ENCODE measurements at regions not wholly inside any gene's neighbourhood (a gene's known extent, or its start where the extent isn't known, plus 50 kb on each side); places are given as distances from the start of the nearest gene placed in this dataset.

DNA sequence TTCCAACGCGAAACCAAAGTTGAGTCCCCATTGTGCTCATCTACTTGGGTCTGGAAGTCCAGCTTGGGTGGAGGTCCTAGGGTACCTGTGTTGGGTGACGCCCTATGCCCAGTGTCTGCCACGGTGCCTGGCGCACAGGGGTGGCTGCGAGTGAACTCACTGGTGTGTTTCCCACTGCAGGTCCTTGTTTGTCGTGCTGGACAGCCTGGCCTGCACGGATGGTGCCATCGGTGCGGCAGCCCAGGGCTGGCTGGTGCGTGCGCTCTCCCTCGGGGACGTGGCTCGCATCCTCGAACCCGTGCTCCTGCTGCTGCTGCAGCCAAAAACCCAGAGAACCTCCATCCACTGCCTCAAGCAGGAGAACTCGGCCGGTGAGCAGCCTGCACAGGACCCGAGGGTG is 80.4 kb upstream of the MORC3 start:
- Histone ChIP-seq H3K9ac (ENCODE audit: low read length) (no peak overlapping the region), H3K36me3 (replicated peaks; ENCODE audit: low read depth, low read length) (peaks cover 7% of the 10 kb centered on the region), H3K27ac (ENCODE audit: low read length) (no peak overlapping the region), H3K4me1 (ENCODE audit: low read length) (peaks cover 29% of the 10 kb centered on the region), H3K4me3 (ENCODE audit: low read length) (no peak overlapping the region), H3K79me2 (ENCODE audit: low read length) (no peaks in the 10 kb centered on the region), H3K9me3 (ENCODE audit: insufficient read depth, low read length) (no peaks in the 10 kb centered on the region), H3K27me3 (ENCODE audit: low read depth, low read length) (no peaks in the 10 kb centered on the region), H3K4me2 (ENCODE audit: low read length) (no peak overlapping the region), H4K20me1 (ENCODE audit: insufficient read depth, low read length) (no peaks in the 10 kb centered on the region), H2AFZ (ENCODE audit: low read depth, low read length) (no peak overlapping the region)
- no peak for TF ChIP-seq EZH2phosphoT487 (IDR thresholded peaks at IDR 0.05; ENCODE audit: low read depth)
- TF ChIP-seq, protein P1, sequence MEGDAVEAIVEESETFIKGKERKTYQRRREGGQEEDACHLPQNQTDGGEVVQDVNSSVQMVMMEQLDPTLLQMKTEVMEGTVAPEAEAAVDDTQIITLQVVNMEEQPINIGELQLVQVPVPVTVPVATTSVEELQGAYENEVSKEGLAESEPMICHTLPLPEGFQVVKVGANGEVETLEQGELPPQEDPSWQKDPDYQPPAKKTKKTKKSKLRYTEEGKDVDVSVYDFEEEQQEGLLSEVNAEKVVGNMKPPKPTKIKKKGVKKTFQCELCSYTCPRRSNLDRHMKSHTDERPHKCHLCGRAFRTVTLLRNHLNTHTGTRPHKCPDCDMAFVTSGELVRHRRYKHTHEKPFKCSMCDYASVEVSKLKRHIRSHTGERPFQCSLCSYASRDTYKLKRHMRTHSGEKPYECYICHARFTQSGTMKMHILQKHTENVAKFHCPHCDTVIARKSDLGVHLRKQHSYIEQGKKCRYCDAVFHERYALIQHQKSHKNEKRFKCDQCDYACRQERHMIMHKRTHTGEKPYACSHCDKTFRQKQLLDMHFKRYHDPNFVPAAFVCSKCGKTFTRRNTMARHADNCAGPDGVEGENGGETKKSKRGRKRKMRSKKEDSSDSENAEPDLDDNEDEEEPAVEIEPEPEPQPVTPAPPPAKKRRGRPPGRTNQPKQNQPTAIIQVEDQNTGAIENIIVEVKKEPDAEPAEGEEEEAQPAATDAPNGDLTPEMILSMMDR (IDR thresholded peaks at IDR 0.05; ENCODE audit: low read depth, low read length) = no peak

DNA sequence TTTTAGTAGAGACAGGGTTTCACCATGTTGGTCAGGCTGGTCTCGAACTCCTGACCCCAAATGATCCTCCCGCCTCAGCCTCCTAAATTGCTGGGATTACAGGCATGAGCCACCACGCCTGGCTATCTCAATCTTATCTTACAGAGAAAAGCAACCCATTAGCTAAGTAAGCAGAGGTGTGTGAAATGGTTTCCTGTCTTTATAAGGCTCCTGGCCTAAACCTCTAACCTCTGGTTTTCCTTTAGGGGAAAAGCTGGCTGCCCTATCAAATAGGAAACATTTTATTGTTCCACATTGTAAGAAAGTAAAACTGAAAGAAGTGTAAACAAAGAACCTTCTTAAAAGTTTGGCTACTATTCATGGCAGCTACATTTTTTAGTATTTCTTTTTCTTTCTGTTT is 78.3 kb upstream of the MORC3 start:
- Histone ChIP-seq H3K9ac (ENCODE audit: low read length) (no peak overlapping the region), H4K20me1 (ENCODE audit: insufficient read depth, low read length) (no peaks in the 10 kb centered on the region), H3K4me1 (ENCODE audit: low read length) (peaks cover 7% of the 10 kb centered on the region), H3K9me3 (ENCODE audit: insufficient read depth, low read length) (no peaks in the 10 kb centered on the region), H3K36me3 (replicated peaks; ENCODE audit: low read depth, low read length) (peaks cover 3% of the 10 kb centered on the region), H3K79me2 (ENCODE audit: low read length) (no peaks in the 10 kb centered on the region), H3K4me3 (ENCODE audit: low read length) (no peak overlapping the region), H3K27me3 (ENCODE audit: low read depth, low read length) (no peaks in the 10 kb centered on the region), H2AFZ (ENCODE audit: low read depth, low read length) (no peak overlapping the region), H3K27ac (ENCODE audit: low read length) (no peak overlapping the region), H3K4me2 (ENCODE audit: low read length) (no peak overlapping the region)
- no peak for TF ChIP-seq EZH2phosphoT487 (IDR thresholded peaks at IDR 0.05; ENCODE audit: low read depth)
- TF ChIP-seq, protein P1 (IDR thresholded peaks at IDR 0.05; ENCODE audit: low read depth, low read length) = no peak

DNA sequence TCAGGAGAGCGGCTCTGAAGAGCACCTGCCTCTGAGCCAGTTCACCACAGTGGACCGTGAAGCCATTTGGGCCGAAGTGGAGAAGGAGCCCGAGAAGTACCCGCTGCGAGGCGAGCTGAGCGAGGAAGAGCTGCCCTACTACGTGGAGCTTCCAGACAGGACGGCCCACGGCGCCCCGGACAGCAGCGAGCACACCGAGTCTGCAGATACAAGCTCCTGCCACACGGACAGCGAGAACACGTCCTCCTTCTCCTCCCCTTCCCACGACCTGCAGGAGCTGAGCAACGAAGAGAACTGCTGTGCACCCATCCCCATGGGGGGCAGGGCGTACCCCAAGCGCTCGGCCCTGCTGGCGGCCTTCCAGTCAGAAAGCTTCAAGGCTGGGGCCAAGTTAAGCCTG is 74.9 kb upstream of the MORC3 start:
- H3K4me3 ChIP-seq (ENCODE audit: low read length) = no peak overlapping the region
- no peak overlapping the region for H3K4me2 ChIP-seq (ENCODE audit: low read length)
- H3K4me1 ChIP-seq (ENCODE audit: low read length) = no peaks in the 10 kb centered on the region
- H3K9me3 ChIP-seq (ENCODE audit: insufficient read depth, low read length) = no peaks in the 10 kb centered on the region
- no peak overlapping the region for H2AFZ ChIP-seq (ENCODE audit: low read depth, low read length)
- no peak overlapping the region for H3K27ac ChIP-seq (ENCODE audit: low read length)
- peaks cover 4% of the 10 kb centered on the region for H3K36me3 ChIP-seq (replicated peaks; ENCODE audit: low read depth, low read length)
- no peaks in the 10 kb centered on the region for H3K79me2 ChIP-seq (ENCODE audit: low read length)
- no peak overlapping the region for H3K9ac ChIP-seq (ENCODE audit: low read length)
- TF ChIP-seq, protein P1 (IDR thresholded peaks at IDR 0.05; ENCODE audit: low read depth, low read length) = no peak
- no peak for TF ChIP-seq EZH2phosphoT487 (IDR thresholded peaks at IDR 0.05; ENCODE audit: low read depth)
- no peaks in the 10 kb centered on the region for H3K27me3 ChIP-seq (ENCODE audit: low read depth, low read length)
- H4K20me1 ChIP-seq (ENCODE audit: insufficient read depth, low read length) = no peaks in the 10 kb centered on the region

DNA sequence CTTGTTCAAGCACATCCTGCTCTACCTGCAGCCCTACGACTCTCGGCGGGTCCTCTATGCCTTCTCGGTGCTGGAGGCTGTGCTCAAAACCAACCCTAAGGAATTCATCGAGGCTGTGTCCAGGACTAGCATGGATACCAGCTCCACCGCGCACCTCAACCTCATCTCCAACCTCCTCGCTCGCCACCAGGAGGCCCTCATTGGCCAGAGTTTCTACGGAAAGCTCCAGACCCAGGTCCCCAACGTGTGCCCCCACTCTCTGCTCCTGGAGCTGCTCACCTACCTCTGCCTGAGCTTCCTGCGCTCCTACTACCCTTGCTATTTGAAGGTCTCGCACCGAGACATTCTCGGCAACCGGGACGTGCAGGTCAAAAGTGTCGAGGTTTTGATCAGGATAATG is 74.3 kb upstream of the MORC3 start:
- no peaks in the 10 kb centered on the region for H4K20me1 ChIP-seq (ENCODE audit: insufficient read depth, low read length)
- H2AFZ ChIP-seq (ENCODE audit: low read depth, low read length) = no peak overlapping the region
- no peak overlapping the region for H3K4me3 ChIP-seq (ENCODE audit: low read length)
- no peaks in the 10 kb centered on the region for H3K9me3 ChIP-seq (ENCODE audit: insufficient read depth, low read length)
- H3K4me2 ChIP-seq (ENCODE audit: low read length) = no peak overlapping the region
- no peak overlapping the region for H3K9ac ChIP-seq (ENCODE audit: low read length)
- no peaks in the 10 kb centered on the region for H3K79me2 ChIP-seq (ENCODE audit: low read length)
- H3K4me1 ChIP-seq (ENCODE audit: low read length) = no peaks in the 10 kb centered on the region
- H3K36me3 ChIP-seq (replicated peaks; ENCODE audit: low read depth, low read length) = peaks cover 4% of the 10 kb centered on the region
- no peaks in the 10 kb centered on the region for H3K27me3 ChIP-seq (ENCODE audit: low read depth, low read length)
- TF ChIP-seq, protein P1 (IDR thresholded peaks at IDR 0.05; ENCODE audit: low read depth, low read length) = no peak
- no peak for TF ChIP-seq EZH2phosphoT487 (IDR thresholded peaks at IDR 0.05; ENCODE audit: low read depth)
- no peak overlapping the region for H3K27ac ChIP-seq (ENCODE audit: low read length)

All from OCI-LY3 (cell line).